ENCODE measurements at regions not wholly inside any gene's neighbourhood (a gene's known extent, or its start where the extent isn't known, plus 50 kb on each side); places are given as distances from the start of the nearest gene placed in this dataset.

DNA sequence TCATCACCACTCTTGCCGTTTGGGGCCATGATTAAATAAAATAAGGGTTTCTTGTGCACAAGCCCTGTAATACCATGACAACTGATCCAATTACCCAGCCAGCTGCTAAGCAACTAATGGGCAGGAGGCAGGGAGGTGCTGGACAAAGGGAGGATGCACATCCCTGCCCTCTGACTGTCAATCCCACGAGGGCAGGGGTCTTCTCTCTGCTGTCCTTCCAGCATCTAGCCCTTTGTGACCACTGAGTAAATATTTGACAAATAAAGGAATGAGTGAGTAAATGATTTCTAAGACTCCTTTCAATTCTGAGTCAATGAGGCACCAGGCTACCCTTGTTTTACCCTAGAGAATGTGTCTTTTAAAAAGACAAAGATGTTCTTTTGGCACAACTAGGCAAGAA is 247.1 kb downstream of the SYK start:
- Histone ChIP-seq H3K4me3 (no peak overlapping the region), H3K27ac (no peak overlapping the region), H3K4me1 (peaks cover 0 to 3% (median 0%) of the 10 kb centered on the region in 3 donors), H3K36me3 (no peaks in the 10 kb centered on the region), H3K27me3 (peaks cover 0 to 3% (median 0%) of the 10 kb centered on the region in 4 donors), H3K9me3 (no peaks in the 10 kb centered on the region)
- 61 to 76% methylated on average over 2 of the region's 2 CpGs for WGBS, 2 donors
- TF ChIP-seq POLR2A (IDR thresholded peaks at IDR 0.05): no peak
- TF ChIP-seq, protein P1, sequence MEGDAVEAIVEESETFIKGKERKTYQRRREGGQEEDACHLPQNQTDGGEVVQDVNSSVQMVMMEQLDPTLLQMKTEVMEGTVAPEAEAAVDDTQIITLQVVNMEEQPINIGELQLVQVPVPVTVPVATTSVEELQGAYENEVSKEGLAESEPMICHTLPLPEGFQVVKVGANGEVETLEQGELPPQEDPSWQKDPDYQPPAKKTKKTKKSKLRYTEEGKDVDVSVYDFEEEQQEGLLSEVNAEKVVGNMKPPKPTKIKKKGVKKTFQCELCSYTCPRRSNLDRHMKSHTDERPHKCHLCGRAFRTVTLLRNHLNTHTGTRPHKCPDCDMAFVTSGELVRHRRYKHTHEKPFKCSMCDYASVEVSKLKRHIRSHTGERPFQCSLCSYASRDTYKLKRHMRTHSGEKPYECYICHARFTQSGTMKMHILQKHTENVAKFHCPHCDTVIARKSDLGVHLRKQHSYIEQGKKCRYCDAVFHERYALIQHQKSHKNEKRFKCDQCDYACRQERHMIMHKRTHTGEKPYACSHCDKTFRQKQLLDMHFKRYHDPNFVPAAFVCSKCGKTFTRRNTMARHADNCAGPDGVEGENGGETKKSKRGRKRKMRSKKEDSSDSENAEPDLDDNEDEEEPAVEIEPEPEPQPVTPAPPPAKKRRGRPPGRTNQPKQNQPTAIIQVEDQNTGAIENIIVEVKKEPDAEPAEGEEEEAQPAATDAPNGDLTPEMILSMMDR (IDR thresholded peaks at IDR 0.05): no peak
- intact Hi-C loops (cut with DNase I): no loop called here
- DNase-seq: no peak

DNA sequence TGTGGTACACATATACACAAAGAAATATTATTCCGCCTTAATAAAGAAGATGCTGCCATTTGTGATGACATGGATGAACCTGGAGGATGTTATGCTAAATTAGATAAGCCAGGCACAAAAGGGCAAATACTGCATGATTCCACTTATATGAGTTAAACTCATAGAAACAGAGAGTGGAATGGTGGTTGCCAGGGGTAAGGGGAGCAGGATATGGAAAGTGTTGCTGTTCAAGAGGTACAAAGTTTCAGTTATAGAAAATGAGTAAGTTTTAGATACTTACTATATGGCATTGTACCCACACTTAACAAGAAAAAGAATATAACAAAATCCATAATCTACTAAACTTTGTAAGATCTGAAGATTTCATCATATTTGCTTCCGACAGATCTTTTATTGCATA is 252.2 kb downstream of the SYK start:
- intact Hi-C loops (cut with DNase I): no loop called here
- H3K27me3 ChIP-seq: no peaks in the 10 kb centered on the region
- no peak overlapping the region for H3K4me3 ChIP-seq
- TF ChIP-seq, protein P1 (IDR thresholded peaks at IDR 0.05): no peak
- TF ChIP-seq POLR2A (IDR thresholded peaks at IDR 0.05): no peak
- H3K9me3 ChIP-seq: no peaks in the 10 kb centered on the region
- no peak for DNase-seq
- peaks cover 0 to 6% (median 0%) of the 10 kb centered on the region in 3 donors for H3K4me1 ChIP-seq
- 89 to 93% methylated on average over 2 of the region's 2 CpGs for WGBS, 2 donors
- H3K27ac ChIP-seq: no peak overlapping the region
- H3K36me3 ChIP-seq: no peaks in the 10 kb centered on the region

DNA sequence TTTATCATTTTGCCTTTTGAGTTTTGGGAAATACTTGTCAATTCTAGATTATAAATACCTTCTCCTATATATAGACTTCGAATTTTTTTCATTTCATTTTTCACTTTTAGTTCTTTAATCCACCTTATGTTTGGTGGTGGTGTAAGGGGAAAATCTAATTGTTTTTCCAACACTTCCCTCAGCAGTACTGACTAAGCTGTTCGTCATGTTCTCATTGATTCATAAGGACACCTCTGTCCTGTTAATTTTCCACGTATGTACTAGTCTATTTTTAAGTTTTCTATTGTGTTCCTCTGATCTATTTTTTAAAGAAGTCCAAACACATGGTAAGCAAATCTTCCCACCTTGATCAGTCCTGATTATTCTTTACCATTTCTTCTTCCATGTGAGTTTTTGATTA is 254.2 kb downstream of the SYK start:
- Histone ChIP-seq H3K4me1 (peaks cover 2 to 26% (median 18%) of the 10 kb centered on the region in 3 donors), H3K4me3 (no peak overlapping the region), H3K27ac (no peak overlapping the region), H3K9me3 (no peaks in the 10 kb centered on the region), H3K36me3 (no peaks in the 10 kb centered on the region), H3K27me3 (no peaks in the 10 kb centered on the region)
- intact Hi-C loops (cut with DNase I): no loop called here
- no peak for DNase-seq
- WGBS, 2 donors: 51 to 55% methylated on average over 3 of the region's 3 CpGs
- no peak for TF ChIP-seq POLR2A (IDR thresholded peaks at IDR 0.05)
- TF ChIP-seq, protein P1 (IDR thresholded peaks at IDR 0.05): no peak

DNA sequence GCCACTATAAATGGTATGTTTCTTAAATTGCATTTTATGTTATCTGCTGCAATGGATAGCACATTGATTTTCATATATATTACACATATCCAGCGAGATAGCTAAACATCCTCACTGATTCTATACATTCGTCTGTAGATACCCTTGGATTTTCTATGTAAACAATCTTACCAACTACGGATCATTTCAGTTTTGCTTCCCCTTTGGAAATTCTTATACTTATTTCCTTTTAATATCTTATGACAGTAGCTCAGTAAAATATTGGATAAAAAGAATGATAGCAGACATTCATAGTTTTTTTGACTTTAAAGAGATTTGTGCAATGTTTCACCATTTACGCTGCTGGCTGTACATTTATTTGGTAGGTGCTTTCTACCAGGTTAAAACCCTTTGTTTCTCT is 254.9 kb downstream of the SYK start:
- intact Hi-C loops (cut with DNase I): no loop called here
- no peak for DNase-seq
- TF ChIP-seq, protein P1 (IDR thresholded peaks at IDR 0.05): no peak
- no peak for TF ChIP-seq POLR2A (IDR thresholded peaks at IDR 0.05)
- H3K9me3 ChIP-seq: no peaks in the 10 kb centered on the region
- H3K4me1 ChIP-seq: peaks cover 8 to 32% (median 23%) of the 10 kb centered on the region in 3 donors
- H3K27ac ChIP-seq: no peak overlapping the region
- 76 to 83% methylated on average over 4 of the region's 4 CpGs for WGBS, 2 donors
- H3K27me3 ChIP-seq: no peaks in the 10 kb centered on the region
- H3K4me3 ChIP-seq: no peak overlapping the region
- no peaks in the 10 kb centered on the region for H3K36me3 ChIP-seq

DNA sequence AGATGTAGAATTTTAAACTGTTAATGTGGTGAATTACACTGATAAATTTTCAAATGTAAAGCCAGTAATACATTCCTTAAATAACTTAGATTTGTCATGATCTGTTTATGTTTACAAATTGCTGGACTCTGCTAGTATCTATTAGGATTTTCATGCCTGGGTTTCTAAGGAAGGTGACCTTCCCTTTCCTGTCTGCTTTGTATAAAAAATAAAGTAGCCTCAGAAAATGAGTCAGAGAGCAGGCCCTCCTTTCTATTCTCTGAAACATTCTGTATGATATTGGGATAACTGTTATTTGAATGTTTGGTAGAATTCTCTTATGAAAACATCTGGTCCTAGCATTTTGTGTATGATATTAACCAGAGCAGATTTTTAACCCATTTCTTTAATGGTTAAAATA is 255.3 kb downstream of the SYK start:
- H3K9me3 ChIP-seq: no peaks in the 10 kb centered on the region
- no peak for DNase-seq
- no peak overlapping the region for H3K27ac ChIP-seq
- TF ChIP-seq, protein P1 (IDR thresholded peaks at IDR 0.05): no peak
- TF ChIP-seq POLR2A (IDR thresholded peaks at IDR 0.05): no peak
- no peaks in the 10 kb centered on the region for H3K36me3 ChIP-seq
- intact Hi-C loops (cut with DNase I): no loop called here
- H3K27me3 ChIP-seq: no peaks in the 10 kb centered on the region
- H3K4me1 ChIP-seq: peaks cover 8 to 36% (median 25%) of the 10 kb centered on the region in 3 donors
- H3K4me3 ChIP-seq: no peak overlapping the region

Measured in esophagus squamous epithelium (tissue), 5 donors.